GM12878 (cell line): ENCODE measurements at regions not wholly inside any gene's neighbourhood (a gene's known extent, or its start where the extent isn't known, plus 50 kb on each side); places are given as distances from the start of the nearest gene placed in this dataset.

Experiments used
- ATAC-seq: fragments of 200-7000 bp; cut with Tn5 transposase; 3 replicates; pipeline ENCODE4 v1.9.1; 2020; ENCODE audit warnings: mild to moderate bottlenecking, moderate library complexity
- BruUV-seq: library from RNA; stranded (reverse); fragments of 400-500 nt; replicated peaks from 2 replicates; lab custom pipeline; 2021; lab: Mats Ljungman, UMichigan
- CTCF ChIA-PET: fragments of 300-600 bp; sonication (Branson Sonifier 250); formaldehyde crosslinking; extraction: SDS; loops from one replicate; lab custom pipeline; 2021; ENCODE audit warnings: inconsistent platforms; lab: Yijun Ruan, JAX
- POLR2A ChIA-PET: fragments of 350-600 bp; formaldehyde crosslinking; extraction: SDS; loops from one replicate; lab custom pipeline; 2021; ENCODE audit warnings: inconsistent platforms; lab: Charles Lee
- RAD21 ChIA-PET: fragments of 300-600 bp; sonication (Branson Sonifier 250); formaldehyde crosslinking; loops from one replicate; lab custom pipeline; 2023; ENCODE audit warnings: antibody characterized with exemption; ENCODE audit not compliant: unreplicated experiment; lab: Charles Lee
- SMC1A ChIA-PET: fragments of 300-600 bp; sonication (Branson Sonifier 250); formaldehyde crosslinking; loops from one replicate; lab custom pipeline; 2023; ENCODE audit not compliant: unreplicated experiment, uncharacterized antibody; lab: Charles Lee
- DNase-seq: peaks from one replicate; pipeline ENCODE4 v3.0.0-alpha.2; 2011; ENCODE audit warnings: low read depth, low spot score
- FAIRE-seq: peaks from 3 replicates; lab custom pipeline; 2011; peaks lifted over from hg19 to GRCh38; lab: Jason Lieb, UNC
- H2AFZ ChIP-seq: 2 replicates; pipeline ENCODE4 v1.6.0; 2011; ENCODE audit warnings: low read depth, low read length, control low read depth; ENCODE audit not compliant: control insufficient read depth
- H3K27ac ChIP-seq: 2 replicates; pipeline ENCODE4 v1.5.1; 2011; ENCODE audit warnings: control low read depth; ENCODE audit not compliant: control insufficient read depth, insufficient read depth
- H3K27me3 ChIP-seq, 2 experiments: replicated peaks in 1 of 2; 2 replicates each; pipeline versions ENCODE4 v1.6.0 to v1.6.1; 2011; ENCODE audit warnings: low read length in 1 of 2; ENCODE audit not compliant: control insufficient read depth in 2 of 2, insufficient read depth in 2 of 2
- H3K36me3 ChIP-seq, 2 experiments: 2 replicates each; pipeline ENCODE4 v1.5.1; 2011; ENCODE audit warnings: low read length in 1 of 2; ENCODE audit not compliant: control insufficient read depth in 2 of 2, insufficient read depth in 2 of 2
- H3K4me1 ChIP-seq: 2 replicates; pipeline ENCODE4 v1.6.1; 2011; ENCODE audit warnings: mild to moderate bottlenecking, low read length, moderate library complexity, mixed read lengths; ENCODE audit not compliant: control insufficient read depth, insufficient read depth
- H3K4me2 ChIP-seq: 2 replicates; pipeline ENCODE4 v1.6.0; 2011; ENCODE audit warnings: control low read depth; ENCODE audit not compliant: control insufficient read depth, insufficient read depth
- H3K4me3 ChIP-seq: fragments of 200-600 bp; sonication (generic); 2 replicates; pipeline ENCODE4 v1.5.1; 2016
- H3K79me2 ChIP-seq: 2 replicates; pipeline ENCODE4 v1.6.0; 2011; ENCODE audit warnings: low read length; ENCODE audit not compliant: control insufficient read depth, insufficient read depth
- H3K9ac ChIP-seq: 2 replicates; pipeline ENCODE4 v1.8.0; 2011; ENCODE audit warnings: low read length, control low read depth, mixed read lengths; ENCODE audit not compliant: control insufficient read depth, insufficient read depth
- H3K9me3 ChIP-seq: replicated peaks from 3 replicates; pipeline ENCODE4 v1.5.1; 2011; ENCODE audit warnings: mild to moderate bottlenecking, low read length; ENCODE audit not compliant: control insufficient read depth, insufficient read depth
- H4K20me1 ChIP-seq: 2 replicates; pipeline ENCODE4 v1.6.0; 2011; ENCODE audit not compliant: control insufficient read depth, insufficient read depth
- IRF5 ChIP-seq: fragments of 450-650 bp; IDR thresholded peaks from 2 replicates; pipeline ENCODE4 v1.6.1; 2017; ENCODE audit warnings: borderline replicate concordance
- MEF2B ChIP-seq: fragments of 450-650 bp; IDR thresholded peaks from 2 replicates; pipeline ENCODE4 v1.6.1; 2018; ENCODE audit warnings: mild to moderate bottlenecking, moderate library complexity; ENCODE audit not compliant: partially characterized antibody, poor library complexity, severe bottlenecking
- MYB ChIP-seq: fragments of 150-350 bp; IDR thresholded peaks from 2 replicates; pipeline ENCODE4 v1.6.1; 2014; ENCODE audit warnings: mild to moderate bottlenecking, low read depth, low read length, borderline replicate concordance
- POU2F2 ChIP-seq: IDR thresholded peaks from 3 replicates; pipeline ENCODE4 v1.6.1; 2011; ENCODE audit warnings: low read depth, mild to moderate bottlenecking, low read length, borderline replicate concordance
- REST ChIP-seq: IDR thresholded peaks from 2 replicates; pipeline ENCODE4 v1.6.1; 2012; ENCODE audit warnings: mild to moderate bottlenecking, low read depth, low read length
- RFX5 ChIP-seq: IDR thresholded peaks from 2 replicates; pipeline ENCODE4 v1.6.1; 2011; ENCODE audit warnings: low read depth, low read length, improper control_type of control experiment
- SMAD5 ChIP-seq: IDR thresholded peaks from 2 replicates; pipeline ENCODE4 v1.6.1; 2016; ENCODE audit warnings: antibody characterized with exemption, low read depth
- SUPT20H ChIP-seq: IDR thresholded peaks from 2 replicates; pipeline ENCODE4 v1.6.1; 2011; ENCODE audit warnings: low read depth, mild to moderate bottlenecking, low read length, moderate library complexity, borderline replicate concordance; ENCODE audit not compliant: control insufficient read depth
- TCF7 ChIP-seq: IDR thresholded peaks from 2 replicates; pipeline ENCODE4 v1.6.1; 2014; ENCODE audit warnings: antibody characterized with exemption, borderline replicate concordance
- ZNF592 ChIP-seq: fragments of 450-650 bp; IDR thresholded peaks from 2 replicates; pipeline ENCODE4 v1.6.1; 2017; ENCODE audit warnings: mild to moderate bottlenecking, moderate library complexity
- ZNF622 ChIP-seq: fragments of 450-650 bp; IDR thresholded peaks from 2 replicates; pipeline ENCODE4 v1.6.1; 2017; ENCODE audit warnings: mild to moderate bottlenecking, inconsistent platforms
- WGBS: methylation state at CpG from one replicate; pipeline ENCODE4 v1.1.6; 2016; ENCODE audit warnings: low lambda C conversion rate; ENCODE audit not compliant: insufficient replicate concordance, insufficient coverage; ENCODE audit errors: missing lambda C conversion rate; 5-methylcytosine and 5-hydroxymethylcytosine counted together
- in situ Hi-C: fragments of 300-500 bp; cut with MboI; formaldehyde crosslinking; loops from 9 replicates; pipeline ENCODE4 v1.14.3; 2018; ENCODE audit warnings: mixed read lengths
- intact Hi-C: fragments of 100-400 bp; cut with micrococcal nuclease; formaldehyde crosslinking; loops from one replicate; pipeline ENCODE4 v1.14.2; 2022; ENCODE audit not compliant: unreplicated experiment
- TF ChIP-seq, protein P1 (sequence below): fragments of 450-650 bp; IDR thresholded peaks from 2 replicates; pipeline ENCODE4 v1.6.1; 2017; ENCODE audit warnings: mild to moderate bottlenecking
- TF ChIP-seq, protein P2 (sequence below): IDR thresholded peaks from 2 replicates; pipeline ENCODE4 v1.6.1; 2011; ENCODE audit warnings: borderline replicate concordance, low read depth, mild to moderate bottlenecking, moderate library complexity, mixed read lengths, low read length; ENCODE audit not compliant: insufficient read depth; ENCODE audit errors: extremely low read length

DNA sequence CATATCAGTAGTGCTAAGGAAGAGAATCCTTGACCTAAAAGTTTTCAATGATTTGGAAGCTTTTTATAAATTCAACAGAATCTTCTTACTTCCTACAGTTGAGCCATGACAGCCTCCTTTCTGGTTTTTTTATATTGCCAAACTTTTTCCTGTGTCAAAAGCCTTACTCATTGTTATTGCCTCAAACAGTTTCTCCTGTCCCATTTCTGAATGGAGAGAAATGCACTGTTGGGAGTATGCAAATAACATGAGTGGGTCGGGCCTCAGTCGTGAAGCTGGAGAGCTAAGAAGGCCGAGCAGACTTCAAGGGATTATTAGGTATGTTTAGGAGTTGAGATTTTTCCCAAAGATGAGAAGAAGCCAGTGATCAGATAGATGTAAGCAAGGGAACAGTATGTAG lies 766.4 kb upstream of the KLHL1 start:
- Histone ChIP-seq H3K9me3 (no peaks in the 10 kb centered on the region), H3K36me3 (no peaks in the 10 kb centered on the region), H2AFZ (no peak overlapping the region), H3K4me1 (no peaks in the 10 kb centered on the region), H4K20me1 (no peaks in the 10 kb centered on the region), H3K27me3 (no peaks in the 10 kb centered on the region), H3K27ac (no peak overlapping the region), H3K4me3 (no peak overlapping the region), H3K79me2 (no peaks in the 10 kb centered on the region), H3K9ac (no peak overlapping the region), H3K4me2 (no peak overlapping the region)
- ATAC-seq: no peak
- FAIRE-seq: no peak
- ChIA-PET RAD21 (no interaction called here), SMC1A (no interaction called here), CTCF (no interaction called here), POLR2A (no interaction called here)
- no TSS peak for BruUV-seq
- in situ Hi-C loops: no loop called here
- intact Hi-C loops: no loop called here
- no peak for DNase-seq
- WGBS: 25% methylated on average over 3 of the region's 3 CpGs
- TF ChIP-seq IRF5 (no peak), SMAD5 (no peak), SUPT20H (no peak), REST (no peak), POU2F2 (no peak), MYB (no peak), ZNF622 (no peak), TCF7 (no peak), RFX5 (no peak), MEF2B (no peak), ZNF592 (no peak)
- TF ChIP-seq, protein P1, sequence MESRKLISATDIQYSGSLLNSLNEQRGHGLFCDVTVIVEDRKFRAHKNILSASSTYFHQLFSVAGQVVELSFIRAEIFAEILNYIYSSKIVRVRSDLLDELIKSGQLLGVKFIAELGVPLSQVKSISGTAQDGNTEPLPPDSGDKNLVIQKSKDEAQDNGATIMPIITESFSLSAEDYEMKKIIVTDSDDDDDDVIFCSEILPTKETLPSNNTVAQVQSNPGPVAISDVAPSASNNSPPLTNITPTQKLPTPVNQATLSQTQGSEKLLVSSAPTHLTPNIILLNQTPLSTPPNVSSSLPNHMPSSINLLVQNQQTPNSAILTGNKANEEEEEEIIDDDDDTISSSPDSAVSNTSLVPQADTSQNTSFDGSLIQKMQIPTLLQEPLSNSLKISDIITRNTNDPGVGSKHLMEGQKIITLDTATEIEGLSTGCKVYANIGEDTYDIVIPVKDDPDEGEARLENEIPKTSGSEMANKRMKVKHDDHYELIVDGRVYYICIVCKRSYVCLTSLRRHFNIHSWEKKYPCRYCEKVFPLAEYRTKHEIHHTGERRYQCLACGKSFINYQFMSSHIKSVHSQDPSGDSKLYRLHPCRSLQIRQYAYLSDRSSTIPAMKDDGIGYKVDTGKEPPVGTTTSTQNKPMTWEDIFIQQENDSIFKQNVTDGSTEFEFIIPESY: no peak
- TF ChIP-seq, protein P2, sequence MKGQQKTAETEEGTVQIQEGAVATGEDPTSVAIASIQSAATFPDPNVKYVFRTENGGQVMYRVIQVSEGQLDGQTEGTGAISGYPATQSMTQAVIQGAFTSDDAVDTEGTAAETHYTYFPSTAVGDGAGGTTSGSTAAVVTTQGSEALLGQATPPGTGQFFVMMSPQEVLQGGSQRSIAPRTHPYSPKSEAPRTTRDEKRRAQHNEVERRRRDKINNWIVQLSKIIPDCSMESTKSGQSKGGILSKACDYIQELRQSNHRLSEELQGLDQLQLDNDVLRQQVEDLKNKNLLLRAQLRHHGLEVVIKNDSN: no peak
